GM12874 (cell line): ENCODE measurements at regions not wholly inside any gene's neighbourhood (a gene's known extent, or its start where the extent isn't known, plus 50 kb on each side); places are given as distances from the start of the nearest gene placed in this dataset.

Experiments used
- TF ChIP-seq, protein P1 (sequence below): IDR thresholded peaks from 2 replicates; pipeline ENCODE4 v1.5.1; 2011; ENCODE audit warnings: low read depth, mild to moderate bottlenecking, control low read depth, low read length, moderate library complexity; ENCODE audit not compliant: insufficient read depth

DNA sequence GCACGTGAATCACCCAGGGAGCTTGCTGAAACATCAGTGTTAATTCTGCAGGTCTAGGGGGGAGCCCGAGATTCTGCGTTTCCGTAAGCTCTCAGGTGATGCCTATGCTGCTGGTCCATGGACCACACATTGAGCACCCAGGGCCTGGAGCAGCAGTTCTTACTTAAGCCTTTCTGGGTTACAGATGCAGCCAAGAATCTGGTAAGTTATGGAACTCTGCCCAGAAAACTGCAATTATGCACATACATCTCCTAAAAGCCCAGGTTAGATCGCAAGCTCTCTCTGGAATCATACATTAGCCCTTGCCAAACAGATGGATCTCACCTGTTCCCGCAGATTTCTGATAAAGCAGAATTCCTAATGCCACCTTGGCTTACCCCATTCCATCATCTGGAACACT is 265.9 kb upstream of the SALL1 start:
- TF ChIP-seq, protein P1, sequence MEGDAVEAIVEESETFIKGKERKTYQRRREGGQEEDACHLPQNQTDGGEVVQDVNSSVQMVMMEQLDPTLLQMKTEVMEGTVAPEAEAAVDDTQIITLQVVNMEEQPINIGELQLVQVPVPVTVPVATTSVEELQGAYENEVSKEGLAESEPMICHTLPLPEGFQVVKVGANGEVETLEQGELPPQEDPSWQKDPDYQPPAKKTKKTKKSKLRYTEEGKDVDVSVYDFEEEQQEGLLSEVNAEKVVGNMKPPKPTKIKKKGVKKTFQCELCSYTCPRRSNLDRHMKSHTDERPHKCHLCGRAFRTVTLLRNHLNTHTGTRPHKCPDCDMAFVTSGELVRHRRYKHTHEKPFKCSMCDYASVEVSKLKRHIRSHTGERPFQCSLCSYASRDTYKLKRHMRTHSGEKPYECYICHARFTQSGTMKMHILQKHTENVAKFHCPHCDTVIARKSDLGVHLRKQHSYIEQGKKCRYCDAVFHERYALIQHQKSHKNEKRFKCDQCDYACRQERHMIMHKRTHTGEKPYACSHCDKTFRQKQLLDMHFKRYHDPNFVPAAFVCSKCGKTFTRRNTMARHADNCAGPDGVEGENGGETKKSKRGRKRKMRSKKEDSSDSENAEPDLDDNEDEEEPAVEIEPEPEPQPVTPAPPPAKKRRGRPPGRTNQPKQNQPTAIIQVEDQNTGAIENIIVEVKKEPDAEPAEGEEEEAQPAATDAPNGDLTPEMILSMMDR: no peak

DNA sequence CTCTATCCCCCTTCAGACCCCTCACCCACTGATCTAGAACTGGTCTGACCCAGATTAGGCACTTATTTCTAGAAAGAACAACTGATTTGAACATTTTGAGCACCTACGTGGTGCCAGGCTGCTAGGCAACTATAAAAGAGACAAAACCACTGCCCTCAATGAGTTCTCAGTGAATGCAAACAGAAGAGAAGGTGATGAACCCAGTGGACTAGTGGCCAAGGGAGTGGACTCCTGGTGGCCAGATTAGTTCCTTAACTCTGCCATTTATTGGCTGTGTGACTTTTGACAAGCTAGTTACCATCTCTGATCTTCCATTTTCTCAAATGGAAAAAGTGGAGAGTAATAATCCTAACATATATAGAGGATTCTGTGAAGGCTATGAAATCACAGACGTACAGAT is 259.1 kb upstream of the SALL1 start:
- TF ChIP-seq, protein P1: no peak

DNA sequence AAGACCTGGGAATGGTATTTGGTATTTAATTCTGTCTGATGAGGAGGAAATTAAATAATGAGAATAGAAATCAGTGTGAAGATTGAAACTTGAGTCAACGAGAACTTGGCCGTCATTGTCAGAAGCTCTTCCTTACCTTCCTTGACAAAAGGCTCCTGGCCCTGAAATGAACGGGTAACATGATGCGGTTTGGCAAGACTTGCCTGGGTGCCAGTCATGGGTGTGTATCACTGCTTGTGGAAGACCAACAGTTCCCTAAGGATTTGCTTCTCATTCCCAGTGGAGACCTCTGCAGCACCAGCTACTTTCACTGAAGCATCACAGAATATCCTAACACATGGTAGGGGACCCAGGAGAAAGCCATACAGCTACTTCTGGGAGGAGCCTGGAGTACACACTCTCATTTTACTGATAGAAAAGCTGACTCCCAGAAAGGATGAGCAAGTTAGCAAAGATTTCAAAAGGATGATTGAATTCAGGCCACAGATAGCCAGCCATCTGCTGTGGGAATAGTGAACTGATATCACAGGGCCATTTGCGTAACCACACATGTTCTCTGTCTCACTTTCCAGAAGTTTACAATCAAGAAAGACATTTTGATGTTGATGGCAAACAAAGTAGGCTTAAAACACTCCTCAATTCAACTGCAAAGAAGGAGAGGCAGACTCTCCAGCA is 258.1 kb upstream of the SALL1 start:
- TF ChIP-seq, protein P1: no peak

DNA sequence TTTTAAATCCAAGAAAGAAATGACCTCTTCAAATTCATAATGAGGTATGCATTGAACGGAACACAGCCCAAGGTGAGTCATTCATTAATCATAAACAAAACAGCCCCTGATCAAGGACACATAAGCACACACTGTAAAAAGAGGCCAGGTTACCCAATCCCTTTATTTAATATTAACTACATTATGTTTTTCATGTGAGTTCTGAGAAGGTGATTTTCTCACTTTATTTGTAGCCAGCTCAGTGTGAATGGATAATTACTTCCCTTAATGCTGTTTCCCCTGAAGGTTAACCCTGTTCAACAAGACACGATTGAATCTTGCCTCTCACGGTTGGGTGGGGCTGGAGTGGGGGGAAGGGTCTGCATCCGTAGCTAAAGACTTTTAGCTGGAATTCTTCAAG is 257.3 kb upstream of the SALL1 start:
- TF ChIP-seq, protein P1: no peak

GRCh38 chr16:51407921-51408320 is 256.9 kb upstream of the SALL1 start:
- TF ChIP-seq, protein P1: no peak

GRCh38 chr16:51407199-51407598 is 256.1 kb upstream of the SALL1 start:
- TF ChIP-seq, protein P1: no peak

- TF ChIP-seq, protein P1: no peak
Observed at GRCh38 chr16:51405361-51405760, 254.3 kb upstream of the SALL1 start.
